Tibial nerve (tissue), 4 donors: ENCODE measurements at regions not wholly inside any gene's neighbourhood (a gene's known extent, or its start where the extent isn't known, plus 50 kb on each side); places are given as distances from the start of the nearest gene placed in this dataset.

ENCODE experiments used
- EP300 ChIP-seq, 2 donors: sonication (generic); formaldehyde crosslinking; IDR thresholded peaks; one replicate each; pipeline ENCODE4 v1.6.1; 2017; ENCODE audit warnings: antibody characterized with exemption in 2 of 2, mild to moderate bottlenecking in 1 of 2
- POLR2A ChIP-seq, 2 donors: fragments of 450-650 bp; IDR thresholded peaks; one replicate each; pipeline ENCODE4 v1.6.1; 2017; ENCODE audit warnings: antibody characterized with exemption in 2 of 2, mild to moderate bottlenecking in 2 of 2, moderate library complexity in 2 of 2
- TF ChIP-seq, protein P1 (sequence below), 5 experiments: fragments of 200-600 bp in 3 of 5; fragments of 450-650 bp in 2 of 5; sonication (generic) in 3 of 5; IDR thresholded peaks; one replicate each; pipeline ENCODE4 v1.5.1; 2016 to 2019; ENCODE audit warnings: antibody characterized with exemption in 5 of 5, mild to moderate bottlenecking in 3 of 5, moderate library complexity in 2 of 5

DNA sequence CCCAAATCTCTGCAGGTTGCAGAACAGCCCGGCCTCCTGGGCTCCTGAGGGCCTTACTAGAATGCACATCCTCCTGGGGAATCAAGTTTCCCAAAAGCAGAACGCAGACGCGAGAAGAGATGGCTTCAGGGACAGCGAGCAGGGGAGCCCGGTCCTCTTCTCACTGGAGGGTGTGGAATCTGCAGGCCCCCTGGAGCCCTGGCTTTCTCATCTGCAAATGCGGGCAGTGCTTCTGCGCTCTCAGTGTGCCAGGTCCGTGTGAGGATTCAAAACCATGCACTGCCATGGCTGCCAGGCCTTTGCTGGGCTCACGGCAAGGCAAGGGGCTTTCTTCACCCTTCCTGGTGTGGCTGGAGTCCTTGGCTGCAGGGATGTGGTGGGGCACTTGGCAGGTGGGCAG is 330.9 kb upstream of the MKI67 start:
- TF ChIP-seq, protein P1, sequence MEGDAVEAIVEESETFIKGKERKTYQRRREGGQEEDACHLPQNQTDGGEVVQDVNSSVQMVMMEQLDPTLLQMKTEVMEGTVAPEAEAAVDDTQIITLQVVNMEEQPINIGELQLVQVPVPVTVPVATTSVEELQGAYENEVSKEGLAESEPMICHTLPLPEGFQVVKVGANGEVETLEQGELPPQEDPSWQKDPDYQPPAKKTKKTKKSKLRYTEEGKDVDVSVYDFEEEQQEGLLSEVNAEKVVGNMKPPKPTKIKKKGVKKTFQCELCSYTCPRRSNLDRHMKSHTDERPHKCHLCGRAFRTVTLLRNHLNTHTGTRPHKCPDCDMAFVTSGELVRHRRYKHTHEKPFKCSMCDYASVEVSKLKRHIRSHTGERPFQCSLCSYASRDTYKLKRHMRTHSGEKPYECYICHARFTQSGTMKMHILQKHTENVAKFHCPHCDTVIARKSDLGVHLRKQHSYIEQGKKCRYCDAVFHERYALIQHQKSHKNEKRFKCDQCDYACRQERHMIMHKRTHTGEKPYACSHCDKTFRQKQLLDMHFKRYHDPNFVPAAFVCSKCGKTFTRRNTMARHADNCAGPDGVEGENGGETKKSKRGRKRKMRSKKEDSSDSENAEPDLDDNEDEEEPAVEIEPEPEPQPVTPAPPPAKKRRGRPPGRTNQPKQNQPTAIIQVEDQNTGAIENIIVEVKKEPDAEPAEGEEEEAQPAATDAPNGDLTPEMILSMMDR (IDR thresholded peaks at IDR 0.05): no peak
- TF ChIP-seq POLR2A (IDR thresholded peaks at IDR 0.05) (no peak), EP300 (IDR thresholded peaks at IDR 0.05) (no peak)
